ENCODE measurements at regions not wholly inside any gene's neighbourhood (a gene's known extent, or its start where the extent isn't known, plus 50 kb on each side); places are given as distances from the start of the nearest gene placed in this dataset.

DNA sequence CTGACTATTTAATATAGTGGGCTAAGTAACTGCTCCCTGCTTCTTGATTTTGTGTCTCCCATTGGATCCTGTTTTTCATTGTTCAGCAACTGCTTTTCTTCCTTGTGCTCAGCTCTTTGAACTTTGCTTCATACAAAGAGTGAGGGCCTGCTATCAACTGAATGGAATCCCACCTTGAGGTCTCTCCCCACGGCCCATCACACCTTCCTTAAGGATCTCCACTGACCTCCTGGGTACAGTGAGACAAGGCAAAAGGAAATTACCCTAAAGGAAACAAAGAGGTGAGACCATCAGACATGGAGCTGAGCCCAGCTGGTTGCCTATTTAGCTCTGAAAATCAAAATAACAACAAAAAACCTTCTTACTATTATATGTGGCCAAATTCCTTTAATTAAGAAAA is 91.3 kb upstream of the RPL34 start:
- no peak for TF ChIP-seq CTCF (conservative IDR thresholded peaks at IDR 0.05; ENCODE audit: low read length)
- no peak for DNase-seq (ENCODE audit: low read depth)

GRCh38 chr4:108527723-108528122 is 92.7 kb upstream of the RPL34 start:
- no peak for TF ChIP-seq CTCF (conservative IDR thresholded peaks at IDR 0.05; ENCODE audit: low read length)
- no peak overlapping the region for H3K4me3 ChIP-seq (ENCODE audit: low read length)
- DNase-seq (ENCODE audit: low read depth) = no peak

More for the DNA sequence above, 91.3 kb upstream of the RPL34 start:
- H3K4me3 ChIP-seq (ENCODE audit: low read length) = no peak overlapping the region

DNA sequence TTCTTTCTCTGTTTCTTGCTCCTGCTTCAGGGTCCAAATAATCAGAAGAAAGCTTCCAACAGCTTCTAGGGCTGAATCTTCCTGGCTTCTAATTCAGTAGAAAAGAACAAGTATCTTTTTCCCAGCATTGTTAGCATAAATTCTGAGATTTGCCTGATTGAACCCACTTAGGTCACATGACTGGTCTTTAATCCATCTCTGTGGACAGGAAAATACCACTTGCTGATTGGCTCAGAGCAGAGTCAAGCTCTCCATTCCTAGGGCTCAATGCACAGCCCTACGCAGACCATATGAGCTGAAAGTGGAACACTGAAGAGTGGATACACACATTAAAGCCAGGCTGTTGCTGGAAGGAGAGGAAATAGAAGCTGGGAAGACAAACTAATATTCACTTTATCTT is 99.6 kb upstream of the RPL34 start:
- H3K4me3 ChIP-seq (ENCODE audit: low read length) = no peak overlapping the region
- TF ChIP-seq CTCF (conservative IDR thresholded peaks at IDR 0.05; ENCODE audit: low read length) = no peak
- no peak for DNase-seq (ENCODE audit: low read depth)

GRCh38 chr4:108519911-108520601 is 100.3 kb upstream of the RPL34 start:
- DNase-seq (ENCODE audit: low read depth) = no peak
- no peak for TF ChIP-seq CTCF (conservative IDR thresholded peaks at IDR 0.05; ENCODE audit: low read length)
- H3K4me3 ChIP-seq (ENCODE audit: low read length) = no peak overlapping the region

DNA sequence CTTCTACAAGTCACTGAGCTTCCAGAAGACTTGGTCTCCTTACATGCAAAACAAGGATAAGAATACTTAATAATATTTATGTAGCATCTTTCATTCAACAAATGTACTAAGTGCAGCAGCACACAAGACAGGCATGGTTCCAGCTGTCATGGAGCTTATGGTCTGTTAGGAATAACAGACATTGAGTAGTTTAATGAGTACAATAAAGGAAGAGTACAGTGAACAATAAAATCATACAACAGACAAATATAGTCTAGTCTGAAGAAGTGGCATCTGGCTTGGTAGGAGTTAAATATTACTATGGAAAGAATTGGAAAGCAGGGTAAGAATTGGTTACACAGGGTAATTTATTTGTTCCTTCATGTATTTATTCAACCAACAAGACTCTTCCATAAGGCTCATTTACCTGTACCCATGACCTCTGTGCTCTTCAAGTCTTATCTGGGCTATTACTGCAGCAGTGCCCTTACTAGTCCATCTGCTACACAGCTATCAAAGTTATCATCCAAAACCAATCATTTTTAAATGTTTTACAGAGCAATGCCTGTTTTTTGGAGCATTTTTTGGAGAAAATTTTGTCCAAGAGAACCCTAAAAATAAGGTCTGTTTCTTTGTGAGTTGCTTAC is 101.1 kb upstream of the RPL34 start:
- H3K4me3 ChIP-seq (ENCODE audit: low read length) = no peak overlapping the region
- TF ChIP-seq CTCF (conservative IDR thresholded peaks at IDR 0.05; ENCODE audit: low read length) = no peak
- DNase-seq (ENCODE audit: low read depth) = no peak

DNA sequence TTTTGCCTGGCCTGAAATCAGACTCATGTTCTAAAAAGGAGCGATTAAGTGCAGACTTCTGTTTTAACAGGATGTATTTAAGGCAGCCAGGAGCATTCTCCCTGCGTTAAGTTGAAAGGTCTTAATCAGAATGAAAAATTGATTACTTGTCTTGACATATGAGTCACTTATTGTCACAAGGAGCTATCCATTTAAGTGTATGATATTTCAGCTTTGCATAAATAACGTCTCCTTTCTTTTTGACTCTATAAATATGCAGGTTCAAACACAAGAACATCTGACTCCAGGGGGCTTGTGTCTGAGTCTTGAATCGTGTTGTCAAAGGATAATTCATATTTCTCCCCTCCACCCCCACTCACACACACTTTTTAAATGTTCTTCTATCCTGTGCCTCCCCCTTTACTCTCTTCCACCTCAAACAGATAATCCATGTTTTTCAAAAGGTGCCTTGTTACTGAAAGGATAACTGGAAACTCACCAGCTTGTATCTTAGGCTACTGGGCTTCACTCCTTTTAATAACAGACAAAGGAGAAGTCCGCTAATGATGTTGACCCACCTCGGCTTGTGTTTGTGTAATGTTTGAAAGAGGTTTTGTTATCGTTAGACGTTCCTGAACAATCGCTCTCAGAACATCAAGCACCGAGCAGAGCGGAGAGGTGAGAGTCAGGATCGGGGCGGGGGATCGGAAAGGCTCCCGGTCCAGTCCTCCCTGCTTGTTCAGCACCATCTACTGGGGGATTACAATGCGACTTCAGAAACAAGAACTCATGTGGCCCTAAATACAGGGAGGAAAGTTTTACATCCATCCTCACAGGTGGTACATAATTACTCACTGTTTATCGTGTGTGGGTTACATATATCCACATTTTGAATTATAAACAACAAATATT is 107.5 kb upstream of the RPL34 start:
- peak; percentile 54 for TF ChIP-seq CTCF (conservative IDR thresholded peaks at IDR 0.05; ENCODE audit: low read length)

More for the DNA sequence above, 107.5 kb upstream of the RPL34 start:
- H3K4me3 ChIP-seq (ENCODE audit: low read length) = no peak overlapping the region
- peak; percentile 38 for DNase-seq (ENCODE audit: low read depth)

Measured in AG10803 (cell line).